CD4-positive, alpha-beta memory T cell (primary cell): ENCODE measurements at regions not wholly inside any gene's neighbourhood (a gene's known extent, or its start where the extent isn't known, plus 50 kb on each side); places are given as distances from the start of the nearest gene placed in this dataset.
A peak's percentile ranks its signal among the peaks of the same experiment; 100 is the strongest.

Source experiments
- CTCF ChIA-PET: fragments of 350-600 bp; sonication (Branson Sonifier 250); formaldehyde crosslinking; loops from one replicate; lab custom pipeline; 2021; ENCODE audit warnings: inconsistent platforms; ENCODE audit not compliant: partially characterized antibody; lab: Charles Lee
- POLR2A ChIA-PET: fragments of 350-600 bp; sonication (Branson Sonifier 250); formaldehyde crosslinking; loops from one replicate; lab custom pipeline; 2021; ENCODE audit not compliant: partially characterized antibody; lab: Charles Lee
- DNase-seq, 5 donors: peaks; one replicate each; pipeline versions ENCODE4 v3.0.0 to v3.0.0-alpha.2; 2020 to 2022; ENCODE audit warnings: mixed read lengths in 1 of 5
- H3K27ac ChIP-seq: one replicate; pipeline ENCODE4 v1.7.0; 2013; ENCODE audit warnings: low read depth, low read length
- H3K27me3 ChIP-seq: 2 replicates; pipeline ENCODE4 v1.7.0; 2013; ENCODE audit warnings: mild to moderate bottlenecking, low read length, moderate library complexity; ENCODE audit not compliant: insufficient read depth
- H3K36me3 ChIP-seq: 2 replicates; pipeline ENCODE4 v1.7.0; 2013; ENCODE audit warnings: mild to moderate bottlenecking, low read length, moderate library complexity; ENCODE audit not compliant: insufficient read depth
- H3K4me1 ChIP-seq: 2 replicates; pipeline ENCODE4 v1.7.0; 2013; ENCODE audit warnings: mild to moderate bottlenecking, low read length, moderate library complexity; ENCODE audit not compliant: insufficient read depth
- H3K4me3 ChIP-seq, 2 donors: one replicate each; pipeline ENCODE4 v1.7.0; 2013; ENCODE audit warnings: low read length in 2 of 2, mild to moderate bottlenecking in 1 of 2
- H3K9me3 ChIP-seq, 2 donors: one replicate each; pipeline ENCODE4 v1.7.0; 2013; ENCODE audit warnings: low read length in 2 of 2, control low read depth in 1 of 2; ENCODE audit not compliant: control insufficient read depth in 1 of 2
- H3K27ac Mint-ChIP-seq, 7 donors: one replicate each; pipeline ENCODE4 v1.8.0; 2020 to 2021; ENCODE audit warnings: mixed read lengths in 7 of 7, mild to moderate bottlenecking in 6 of 7, inconsistent platforms in 3 of 7, moderate library complexity in 3 of 7
- H3K27me3 Mint-ChIP-seq, 2 donors: one replicate each; pipeline ENCODE4 v1.8.0; 2020 to 2021; ENCODE audit warnings: mixed read lengths in 2 of 2
- H3K36me3 Mint-ChIP-seq, 2 donors: one replicate each; pipeline ENCODE4 v1.8.0; 2020 to 2021; ENCODE audit warnings: mixed read lengths in 2 of 2, inconsistent platforms in 1 of 2, mild to moderate bottlenecking in 1 of 2
- H3K4me1 Mint-ChIP-seq, 4 donors: one replicate each; pipeline ENCODE4 v1.8.0; 2020 to 2021; ENCODE audit warnings: mixed read lengths in 4 of 4, mild to moderate bottlenecking in 1 of 4
- H3K4me3 Mint-ChIP-seq, 8 donors: one replicate each; pipeline ENCODE4 v1.8.0; 2020 to 2021; ENCODE audit warnings: mixed read lengths in 8 of 8, mild to moderate bottlenecking in 7 of 8, moderate library complexity in 6 of 8, inconsistent platforms in 3 of 8
- H3K9me3 Mint-ChIP-seq, 8 donors: one replicate each; pipeline ENCODE4 v1.8.0; 2020 to 2021; ENCODE audit warnings: mixed read lengths in 8 of 8, mild to moderate bottlenecking in 5 of 8, inconsistent platforms in 3 of 8, moderate library complexity in 1 of 8
- intact Hi-C: fragments of 100-400 bp; cut with micrococcal nuclease; formaldehyde crosslinking; loops from one replicate; pipeline ENCODE4 v1.15.1; 2023

DNA sequence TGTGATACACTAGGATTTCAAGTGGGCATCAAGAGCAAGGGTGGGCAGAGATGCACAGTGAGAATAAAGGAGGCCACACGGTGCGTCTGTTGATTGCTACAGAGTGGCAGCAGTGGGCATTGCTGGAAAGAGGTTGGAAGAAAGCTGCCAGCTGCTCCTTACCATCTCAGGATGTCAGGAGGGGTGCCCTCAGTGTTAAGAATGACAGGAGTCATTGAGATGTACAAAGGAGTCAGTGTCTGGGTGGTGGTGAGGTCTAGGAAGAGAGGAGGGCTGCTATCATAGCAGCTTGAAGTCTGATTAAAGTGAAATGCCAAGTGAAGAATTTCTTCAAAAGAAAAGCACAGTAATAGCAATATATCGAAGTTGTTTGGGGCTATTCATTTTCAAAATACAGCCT lies 992.7 kb downstream of the TTLL7 start:
- H3K27ac Mint-ChIP-seq = no peak overlapping the region
- DNase-seq = no peak
- H3K36me3 Mint-ChIP-seq = no peaks in the 10 kb centered on the region
- H3K4me3 Mint-ChIP-seq = no peak overlapping the region
- Histone ChIP-seq H3K27me3 (no peaks in the 10 kb centered on the region), H3K27ac (no peak overlapping the region), H3K9me3 (no peaks in the 10 kb centered on the region), H3K4me3 (no peak overlapping the region), H3K36me3 (no peaks in the 10 kb centered on the region), H3K4me1 (no peaks in the 10 kb centered on the region)
- no peaks in the 10 kb centered on the region for H3K27me3 Mint-ChIP-seq
- POLR2A ChIA-PET = no interaction called here
- CTCF ChIA-PET = no interaction called here
- intact Hi-C loops = no loop called here
- no peaks in the 10 kb centered on the region for H3K4me1 Mint-ChIP-seq
- peaks cover 0 to 5% (median 4%) of the 10 kb centered on the region in 8 donors for H3K9me3 Mint-ChIP-seq

DNA sequence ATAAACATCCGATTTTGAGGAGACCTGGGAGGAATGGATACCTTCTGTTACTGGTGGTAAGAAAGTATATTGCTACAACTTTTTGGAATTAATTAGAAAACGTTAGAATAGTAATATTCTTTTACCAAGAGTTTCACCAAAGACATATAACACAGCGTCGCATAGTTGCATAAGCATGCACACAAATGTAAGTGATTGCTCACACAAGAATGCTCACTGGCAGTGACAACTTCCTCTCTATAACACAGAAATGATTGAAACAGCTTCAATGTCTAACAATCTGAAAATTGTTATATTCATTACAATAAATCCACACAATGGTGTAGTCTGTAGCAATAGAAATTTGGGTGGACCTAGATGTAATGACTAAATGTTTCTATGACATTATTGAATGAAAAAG lies 998.6 kb downstream of the TTLL7 start:
- Mint-ChIP-seq H3K9me3 (no peaks in the 10 kb centered on the region), H3K4me3 (no peak overlapping the region), H3K27me3 (no peaks in the 10 kb centered on the region), H3K36me3 (no peaks in the 10 kb centered on the region), H3K4me1 (no peaks in the 10 kb centered on the region), H3K27ac (no peak overlapping the region)
- H3K4me3 ChIP-seq = no peak overlapping the region
- no peak for DNase-seq
- H3K4me1 ChIP-seq = no peaks in the 10 kb centered on the region
- intact Hi-C loops = no loop called here
- H3K9me3 ChIP-seq = no peaks in the 10 kb centered on the region
- H3K36me3 ChIP-seq = no peaks in the 10 kb centered on the region
- no peak overlapping the region for H3K27ac ChIP-seq
- H3K27me3 ChIP-seq = no peaks in the 10 kb centered on the region
- ChIA-PET POLR2A (no interaction called here), CTCF (no interaction called here)

DNA sequence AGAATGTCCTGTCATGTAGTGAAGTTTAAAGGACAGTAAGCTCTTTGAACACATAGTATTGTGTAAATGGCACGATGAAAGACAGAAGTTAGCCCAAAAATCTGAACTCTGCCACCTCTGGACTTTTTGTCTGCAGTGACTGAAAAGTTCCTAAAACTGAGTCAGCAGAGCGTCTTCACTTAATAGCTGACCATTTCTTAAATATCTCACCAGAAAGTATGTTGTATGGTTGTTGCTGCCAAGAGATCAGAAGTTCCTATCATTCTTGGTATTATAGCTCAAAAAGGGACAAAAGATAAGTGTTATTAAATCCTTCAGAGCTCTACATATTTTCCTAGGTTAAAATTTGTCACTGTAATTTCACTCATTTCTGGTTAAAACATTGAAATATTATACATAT lies 1003.0 kb downstream of the TTLL7 start:
- no peaks in the 10 kb centered on the region for H3K36me3 Mint-ChIP-seq
- intact Hi-C loops = no loop called here
- ChIA-PET POLR2A (no interaction called here), CTCF (no interaction called here)
- DNase-seq = no peak
- H3K27me3 Mint-ChIP-seq = no peaks in the 10 kb centered on the region
- H3K9me3 Mint-ChIP-seq = peaks cover 0 to 7% (median 2%) of the 10 kb centered on the region in 8 donors
- no peaks in the 10 kb centered on the region for H3K9me3 ChIP-seq
- no peaks in the 10 kb centered on the region for H3K36me3 ChIP-seq
- no peak overlapping the region for H3K27ac Mint-ChIP-seq
- no peak overlapping the region for H3K4me3 ChIP-seq
- H3K4me3 Mint-ChIP-seq = no peak overlapping the region
- H3K4me1 Mint-ChIP-seq = no peaks in the 10 kb centered on the region
- H3K4me1 ChIP-seq = no peaks in the 10 kb centered on the region
- no peaks in the 10 kb centered on the region for H3K27me3 ChIP-seq
- no peak overlapping the region for H3K27ac ChIP-seq

DNA sequence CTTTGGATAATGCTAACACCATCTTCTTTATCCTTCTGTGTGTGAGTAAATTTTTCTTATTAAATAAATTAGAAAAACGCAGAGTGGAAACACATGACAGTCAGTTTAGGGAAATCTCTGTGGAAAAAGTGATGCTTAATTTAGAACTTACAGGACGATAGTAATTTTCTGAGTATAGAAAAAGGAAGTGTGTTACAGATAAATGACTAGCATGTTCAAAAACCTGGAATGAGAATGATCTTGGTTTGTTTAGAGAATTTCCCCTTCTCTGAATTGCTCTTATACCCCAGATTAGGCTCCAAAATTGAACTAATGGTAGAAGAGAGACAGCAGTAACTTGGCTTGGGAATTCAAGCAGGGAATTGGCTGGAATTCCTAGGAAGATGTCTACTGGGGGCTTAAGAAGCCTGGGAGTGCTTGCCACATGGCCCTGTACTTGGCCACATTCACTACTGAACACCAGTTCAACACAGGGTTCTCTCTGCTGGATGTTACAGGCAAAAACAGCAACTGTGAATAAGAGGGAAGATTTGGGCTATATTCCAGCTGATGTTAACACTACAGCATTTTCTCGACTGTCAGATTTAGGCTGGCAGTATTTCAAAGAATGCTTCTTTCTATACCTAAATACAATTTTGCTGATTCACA lies 1004.2 kb downstream of the TTLL7 start:
- Histone ChIP-seq H3K36me3 (no peaks in the 10 kb centered on the region), H3K4me1 (no peaks in the 10 kb centered on the region), H3K4me3 (no peak overlapping the region), H3K9me3 (no peaks in the 10 kb centered on the region), H3K27me3 (no peaks in the 10 kb centered on the region), H3K27ac (no peak overlapping the region)
- POLR2A ChIA-PET = no interaction called here
- no peak overlapping the region for H3K4me3 Mint-ChIP-seq
- no peaks in the 10 kb centered on the region for H3K4me1 Mint-ChIP-seq
- DNase-seq = no peak
- peaks cover 0 to 7% (median 2%) of the 10 kb centered on the region in 8 donors for H3K9me3 Mint-ChIP-seq
- no peaks in the 10 kb centered on the region for H3K36me3 Mint-ChIP-seq
- intact Hi-C loops = no loop called here
- H3K27ac Mint-ChIP-seq = no peak overlapping the region
- CTCF ChIA-PET = no interaction called here
- H3K27me3 Mint-ChIP-seq = no peaks in the 10 kb centered on the region

DNA sequence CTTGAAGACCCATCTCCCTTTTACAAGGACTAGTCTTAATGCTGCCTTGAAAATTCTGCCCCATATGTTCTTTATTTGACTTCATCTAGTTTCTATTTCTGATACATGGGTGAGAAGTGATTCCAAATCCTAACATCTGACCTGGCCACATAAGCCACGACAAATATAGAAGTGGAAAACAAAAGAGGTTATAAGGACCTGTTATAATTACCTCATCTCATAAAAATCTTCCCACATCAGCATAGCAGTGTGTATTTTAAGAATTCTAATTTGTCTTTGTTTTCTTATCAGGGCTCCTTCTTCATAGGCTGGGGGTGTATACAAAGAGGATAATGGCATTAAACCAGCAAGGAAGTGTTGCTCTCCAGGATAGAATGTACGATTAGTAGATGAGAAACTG lies 1007.4 kb downstream of the TTLL7 start:
- H3K4me1 Mint-ChIP-seq = no peaks in the 10 kb centered on the region
- POLR2A ChIA-PET = no interaction called here
- Histone ChIP-seq H3K36me3 (no peaks in the 10 kb centered on the region), H3K27me3 (no peaks in the 10 kb centered on the region), H3K4me3 (no peak overlapping the region), H3K9me3 (no peaks in the 10 kb centered on the region), H3K27ac (no peak overlapping the region), H3K4me1 (no peaks in the 10 kb centered on the region)
- CTCF ChIA-PET = no interaction called here
- intact Hi-C loops = no loop called here
- no peaks in the 10 kb centered on the region for H3K36me3 Mint-ChIP-seq
- no peak overlapping the region for H3K4me3 Mint-ChIP-seq
- peaks cover 0 to 10% (median 2%) of the 10 kb centered on the region in 8 donors for H3K9me3 Mint-ChIP-seq
- no peak overlapping the region for H3K27ac Mint-ChIP-seq
- no peaks in the 10 kb centered on the region for H3K27me3 Mint-ChIP-seq
- no peak for DNase-seq

DNA sequence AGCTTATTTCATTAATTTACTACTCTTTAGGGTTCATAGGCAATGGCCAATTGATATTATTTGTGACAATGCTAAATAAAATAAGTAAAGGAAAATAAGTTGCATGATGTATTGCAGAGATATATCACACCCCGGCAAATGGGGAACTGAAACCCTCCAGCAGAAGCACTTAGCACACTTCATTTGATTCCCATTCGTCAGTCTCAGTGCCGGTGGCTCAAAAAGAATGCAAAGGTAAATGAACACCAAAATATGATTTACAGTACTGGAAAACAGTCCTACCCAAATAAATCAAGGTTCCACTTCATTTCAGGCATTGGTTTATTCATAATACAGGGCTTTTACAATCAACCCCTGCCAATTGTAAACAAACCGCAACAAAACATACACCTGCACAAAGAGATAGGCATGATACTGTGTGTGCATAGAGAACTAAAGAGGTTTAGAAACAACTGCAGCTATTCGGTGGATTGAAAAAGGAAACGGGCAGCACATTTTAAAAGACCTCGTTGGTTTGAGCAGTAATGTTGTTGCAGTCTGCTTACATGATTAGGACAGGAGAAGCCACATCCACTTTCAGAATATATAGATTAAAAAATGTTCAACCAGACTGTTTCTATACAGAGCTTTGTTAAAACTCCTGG lies 1019.2 kb downstream of the TTLL7 start:
- DNase-seq = no peak
- intact Hi-C loops = no loop called here
- H3K27ac ChIP-seq = no peak overlapping the region
- H3K4me3 ChIP-seq = no peak overlapping the region
- Mint-ChIP-seq H3K9me3 (peaks cover 0 to 3% (median 0%) of the 10 kb centered on the region in 8 donors), H3K27ac (no peak overlapping the region), H3K36me3 (no peaks in the 10 kb centered on the region), H3K27me3 (peaks cover 0 to 2% of the 10 kb centered on the region in 2 donors), H3K4me1 (peaks cover 0 to 1% (median 0%) of the 10 kb centered on the region in 4 donors), H3K4me3 (peak overlapping the region in 2 of 8 donors; percentile 15 to 29)
- ChIA-PET CTCF (no interaction called here), POLR2A (no interaction called here)
- H3K4me1 ChIP-seq = no peaks in the 10 kb centered on the region
- no peaks in the 10 kb centered on the region for H3K36me3 ChIP-seq
- H3K27me3 ChIP-seq = no peaks in the 10 kb centered on the region
- H3K9me3 ChIP-seq = no peaks in the 10 kb centered on the region

DNA sequence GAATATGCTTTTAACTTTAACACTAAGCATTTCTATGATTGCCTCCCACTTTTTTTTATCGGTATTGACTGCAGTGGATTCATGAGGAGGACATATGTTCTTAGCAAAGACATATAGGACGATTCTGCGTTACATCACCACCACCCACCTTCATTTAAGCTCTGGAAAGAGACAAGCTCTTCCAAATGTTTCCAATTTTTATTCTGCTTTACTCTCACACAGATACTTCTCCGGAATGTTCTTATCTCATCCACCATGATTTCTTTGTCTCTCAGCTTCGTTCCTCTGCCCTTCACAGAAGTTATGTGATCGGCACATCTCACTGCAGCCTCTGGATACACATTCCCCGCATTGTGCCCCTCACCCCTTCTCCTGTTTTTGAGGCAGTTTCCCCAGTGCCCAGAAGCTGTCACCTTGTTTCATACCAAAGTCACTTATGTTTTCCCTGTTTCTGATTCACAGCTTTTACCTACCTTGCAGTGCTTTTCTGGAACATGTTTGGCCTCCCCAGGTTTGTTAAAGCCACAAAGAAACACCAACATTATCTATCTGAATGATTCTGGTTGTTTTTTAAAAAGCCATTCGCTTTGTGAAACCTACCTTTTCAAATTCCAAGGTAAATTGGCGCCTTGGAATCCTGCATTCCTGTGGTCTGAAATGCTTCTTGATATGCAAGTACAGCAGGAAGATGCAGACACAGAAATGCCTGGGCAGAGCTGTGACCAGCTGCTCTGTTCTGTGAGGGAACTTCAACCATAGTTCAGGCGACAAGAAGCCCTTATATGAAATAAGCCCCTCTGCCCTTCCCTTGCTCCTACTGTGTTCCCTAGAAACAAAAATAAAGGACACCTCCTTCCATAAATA lies 1020.2 kb downstream of the TTLL7 start:
- peaks cover 0 to 6% (median 0%) of the 10 kb centered on the region in 8 donors for H3K9me3 Mint-ChIP-seq
- no peak for DNase-seq
- no peaks in the 10 kb centered on the region for H3K27me3 ChIP-seq
- intact Hi-C loops = no loop called here
- peaks cover 0 to 1% (median 0%) of the 10 kb centered on the region in 4 donors for H3K4me1 Mint-ChIP-seq
- peaks cover 0 to 2% of the 10 kb centered on the region in 2 donors for H3K27me3 Mint-ChIP-seq
- ChIA-PET POLR2A (no interaction called here), CTCF (interaction anchor here (0.5 kb wide), 1 partner anchor 514 kb away, joined by 3 read pairs; no protein-coding TSS in a partner anchor)
- no peak overlapping the region for H3K27ac ChIP-seq
- H3K36me3 Mint-ChIP-seq = no peaks in the 10 kb centered on the region
- no peaks in the 10 kb centered on the region for H3K9me3 ChIP-seq
- no peak overlapping the region for H3K4me3 Mint-ChIP-seq
- no peaks in the 10 kb centered on the region for H3K36me3 ChIP-seq
- no peaks in the 10 kb centered on the region for H3K4me1 ChIP-seq
- H3K4me3 ChIP-seq = no peak overlapping the region
- H3K27ac Mint-ChIP-seq = no peak overlapping the region
